Pancreas (tissue), 10 donors: ENCODE measurements at regions not wholly inside any gene's neighbourhood (a gene's known extent, or its start where the extent isn't known, plus 50 kb on each side); places are given as distances from the start of the nearest gene placed in this dataset.
"Not testable (repeated sequence)": the region's sequence is repeated elsewhere in the genome, so short reads cannot be mapped to it uniquely, and the experiment has no call there.

Source experiments
- ATAC-seq, 4 donors: fragments of 200-7000 bp; cut with Tn5 transposase; one replicate each; pipeline versions ENCODE4 v1.8.0 to v1.9.1; 2020; ENCODE audit warnings: mild to moderate bottlenecking in 4 of 4, moderate library complexity in 4 of 4
- DNase-seq, 6 donors: peaks; one replicate each; pipeline ENCODE4 v3.0.0-alpha.2; 2020
- FAIRE-seq: peaks from 2 replicates; lab custom pipeline; 2012; peaks lifted over from hg19 to GRCh38; lab: Jason Lieb, UNC
- H3K27ac ChIP-seq, 4 donors: fragments of 200-600 bp; sonication (generic); 1 replicate in 3 of 4; 2 replicates in 1 of 4; pipeline versions ENCODE4 v1.5.0 to v1.8.0; 2020
- H3K27me3 ChIP-seq, 4 donors: fragments of 200-600 bp; one replicate each; pipeline ENCODE4 v1.8.0; 2021
- H3K36me3 ChIP-seq, 3 donors: fragments of 200-600 bp; sonication (generic) in 1 of 3; one replicate each; pipeline versions ENCODE4 v1.5.0 to v1.8.0; 2020 to 2021
- H3K4me1 ChIP-seq, 3 donors: fragments of 200-600 bp; one replicate each; pipeline ENCODE4 v1.8.0; 2021
- H3K4me3 ChIP-seq, 4 donors: fragments of 200-600 bp; sonication (generic) in 2 of 4; one replicate each; pipeline versions ENCODE4 v1.5.0 to v1.8.0; 2020 to 2021
- H3K9me3 ChIP-seq, 4 donors: fragments of 200-600 bp; one replicate each; pipeline ENCODE4 v1.8.0; 2021
- CTCF ChIP-seq, 4 donors: fragments of 200-600 bp; sonication (generic) in 3 of 4; IDR thresholded peaks; one replicate each; pipeline versions ENCODE4 v1.5.0 to v1.8.0; 2021; ENCODE audit warnings: antibody characterized with exemption in 4 of 4
- WGBS, 2 donors: extraction: QIAGEN DNeasy Blood & Tissue Kit; methylation state at CpG; one replicate each; pipeline ENCODE4 v1.1.7; 2013; 5-methylcytosine and 5-hydroxymethylcytosine counted together
- intact Hi-C, 3 donors: fragments of 100-400 bp; cut with DNase I; formaldehyde crosslinking; loops; one replicate each; pipeline versions ENCODE4 v1.11.1 to v1.14.2; 2022
- donor health status: healthy with polysubstance abuse.
- donor health status: DM: no; HTN: no; CAD: no; lungs with moderate emphysema.
- donor health status: DM: no; HTN: no; CAD: no.
- donor health status: control.
- donor health status: control.
- donor health status: Bipolar disorder and iron deficiency.
- donor health status: DM: yes; HTN: yes; CAD: no.
- donor health status: DM: no; HTN: no; CAD: no.
- donor health status: DM: no; HTN: no; CAD: no.
- donor health status: DM: yes; HTN: yes; CAD: no.

GRCh38 chr6:81969011-81969410, 216.5 kb upstream of the TENT5A start:
- DNase-seq (no peak), ATAC-seq (no peak), FAIRE-seq (no peak)
- H3K9me3 ChIP-seq = no peaks in the 10 kb centered on the region
- intact Hi-C loops = no loop called here
- no peak overlapping the region for H3K4me3 ChIP-seq
- no peak overlapping the region for H3K27ac ChIP-seq
- H3K27me3 ChIP-seq = no peaks in the 10 kb centered on the region
- H3K36me3 ChIP-seq = no peaks in the 10 kb centered on the region
- no peaks in the 10 kb centered on the region for H3K4me1 ChIP-seq
- TF ChIP-seq CTCF (IDR thresholded peaks at IDR 0.05) = no peak
- WGBS, 2 donors = 53 to 72% methylated on average over 2 of the region's 2 CpGs

DNA sequence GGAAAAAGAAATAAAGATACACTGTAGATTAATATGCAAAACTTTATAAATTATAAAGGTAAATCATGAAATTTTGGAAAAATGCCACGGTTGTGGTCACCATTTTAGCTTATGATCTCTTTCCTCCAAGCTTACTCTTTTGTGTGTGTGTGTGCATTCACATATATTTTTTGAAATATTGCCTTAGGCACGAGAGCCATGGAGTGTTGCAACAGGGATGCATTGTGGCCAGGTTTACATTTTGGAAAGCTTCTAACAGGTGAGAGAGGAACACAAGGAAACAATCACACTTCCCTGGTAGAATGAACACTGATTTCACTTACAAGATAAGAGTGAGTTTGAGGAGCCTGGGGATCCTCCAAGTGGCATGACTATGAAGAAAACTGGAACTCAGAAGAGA, 214.5 kb upstream of the TENT5A start:
- Histone ChIP-seq H3K36me3 (no peaks in the 10 kb centered on the region), H3K9me3 (no peaks in the 10 kb centered on the region), H3K27me3 (no peaks in the 10 kb centered on the region), H3K4me1 (no peaks in the 10 kb centered on the region), H3K27ac (no peak overlapping the region), H3K4me3 (no peak overlapping the region)
- DNase-seq = no peak
- TF ChIP-seq CTCF (IDR thresholded peaks at IDR 0.05) = no peak
- FAIRE-seq = no peak
- WGBS, 2 donors = 42 to 64% methylated on average over 2 of the region's 2 CpGs
- intact Hi-C loops = no loop called here
- no peak for ATAC-seq

DNA sequence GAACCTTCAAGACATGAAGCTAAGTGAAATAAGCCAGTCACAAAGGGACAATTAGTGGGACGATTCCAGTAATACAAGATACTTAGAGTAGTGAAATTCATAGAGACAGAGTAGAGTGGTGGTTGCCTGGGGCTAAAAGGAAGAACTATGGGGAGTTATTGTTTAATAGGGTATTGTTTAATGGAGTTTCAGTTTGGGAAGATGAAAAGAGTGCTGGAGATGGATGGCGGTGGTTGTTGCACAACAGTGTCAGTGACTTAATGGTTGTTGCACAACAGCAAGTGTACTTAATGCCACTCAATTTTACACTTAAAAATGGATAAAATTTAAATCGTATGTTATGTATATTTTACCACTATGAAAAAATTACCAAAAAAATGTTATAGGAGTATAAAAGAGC, 209.7 kb upstream of the TENT5A start:
- H3K4me3 ChIP-seq = no peak overlapping the region
- 70 to 80% methylated on average over 3 of the region's 3 CpGs for WGBS, 2 donors
- DNase-seq = no peak
- H3K36me3 ChIP-seq = no peaks in the 10 kb centered on the region
- H3K4me1 ChIP-seq = no peaks in the 10 kb centered on the region
- no peak overlapping the region for H3K27ac ChIP-seq
- intact Hi-C loops = no loop called here
- no peak for ATAC-seq
- no peak for TF ChIP-seq CTCF (IDR thresholded peaks at IDR 0.05)
- no peaks in the 10 kb centered on the region for H3K9me3 ChIP-seq
- H3K27me3 ChIP-seq = no peaks in the 10 kb centered on the region
- no peak for FAIRE-seq

DNA sequence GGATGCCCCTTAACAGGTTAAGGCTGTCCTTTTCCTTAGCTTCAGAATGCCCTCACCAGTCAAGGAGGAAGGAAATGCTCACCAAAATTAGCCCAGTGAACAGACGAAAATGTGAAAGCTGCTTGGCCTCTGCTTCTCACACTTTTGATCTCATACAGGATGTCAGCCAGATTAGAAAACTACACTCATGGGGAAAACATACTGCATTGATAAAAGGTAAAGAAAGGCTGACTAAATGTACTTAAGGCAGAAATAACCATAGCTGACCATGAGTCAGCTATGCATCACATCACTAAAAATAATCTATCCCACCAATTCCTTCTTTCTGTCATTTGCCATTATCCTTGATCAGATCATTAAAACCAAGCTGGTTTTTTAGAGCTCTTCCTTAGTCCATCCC, 198.4 kb upstream of the TENT5A start:
- Histone ChIP-seq H3K27me3 (no peaks in the 10 kb centered on the region), H3K4me3 (no peak overlapping the region), H3K4me1 (no peaks in the 10 kb centered on the region), H3K9me3 (no peaks in the 10 kb centered on the region), H3K36me3 (no peaks in the 10 kb centered on the region), H3K27ac (no peak overlapping the region)
- DNase-seq (no peak), FAIRE-seq (no peak), ATAC-seq (no peak)
- no peak for TF ChIP-seq CTCF (IDR thresholded peaks at IDR 0.05)
- 36 to 48% methylated on average over 1 of the region's 1 CpG for whole genome bisulfite sequencing, 2 donors
- intact Hi-C loops = no loop called here

- FAIRE-seq = no peak
- no peak for DNase-seq
- Histone ChIP-seq H3K27me3 (no peaks in the 10 kb centered on the region), H3K9me3 (no peaks in the 10 kb centered on the region), H3K4me3 (no peak overlapping the region), H3K4me1 (no peaks in the 10 kb centered on the region), H3K27ac (no peak overlapping the region), H3K36me3 (no peaks in the 10 kb centered on the region)
- intact Hi-C loops = no loop called here
- TF ChIP-seq CTCF (IDR thresholded peaks at IDR 0.05) = no peak
- no peak for ATAC-seq
Measured at GRCh38 chr6:81948861-81949260, 196.4 kb upstream of the TENT5A start.

GRCh38 chr6:81948196-81948595, 195.7 kb upstream of the TENT5A start:
- intact Hi-C loops, H3K4me3 ChIP-seq, H3K9me3 ChIP-seq, FAIRE-seq, H3K4me1 ChIP-seq, ATAC-seq, H3K27ac ChIP-seq, H3K27me3 ChIP-seq, H3K36me3 ChIP-seq, DNase-seq: not testable (repeated sequence)
- 73 to 85% methylated on average over 4 of the region's 4 CpGs for whole genome bisulfite sequencing, 2 donors
